Upper lobe of right lung (tissue), 1 donor: ENCODE measurements at regions not wholly inside any gene's neighbourhood (a gene's known extent, or its start where the extent isn't known, plus 50 kb on each side); places are given as distances from the start of the nearest gene placed in this dataset.

Experiments
- ATAC-seq: fragments of 200-7000 bp; cut with Tn5 transposase; one replicate; pipeline ENCODE4 v1.9.1; 2020; ENCODE audit warnings: mild to moderate bottlenecking, moderate library complexity
- DNase-seq: peaks from one replicate; pipeline ENCODE4 v3.0.0-alpha.2; 2020
- H3K27ac ChIP-seq: fragments of 200-600 bp; one replicate; pipeline ENCODE4 v1.8.0; 2022
- H3K27me3 ChIP-seq: fragments of 200-600 bp; one replicate; pipeline ENCODE4 v1.8.0; 2022; ENCODE audit warnings: mild to moderate bottlenecking
- H3K36me3 ChIP-seq: fragments of 200-600 bp; one replicate; pipeline ENCODE4 v1.8.0; 2022
- H3K4me1 ChIP-seq: fragments of 200-600 bp; one replicate; pipeline ENCODE4 v1.8.0; 2022
- H3K4me3 ChIP-seq: fragments of 200-600 bp; one replicate; pipeline ENCODE4 v1.8.0; 2022; ENCODE audit warnings: mild to moderate bottlenecking
- H3K9me3 ChIP-seq: fragments of 200-600 bp; one replicate; pipeline ENCODE4 v1.8.0; 2022
- CTCF ChIP-seq: fragments of 200-600 bp; IDR thresholded peaks from one replicate; pipeline ENCODE4 v1.8.0; 2022; ENCODE audit warnings: antibody characterized with exemption
- intact Hi-C: fragments of 100-400 bp; cut with DNase I; formaldehyde crosslinking; loops from one replicate; pipeline ENCODE4 v1.11.0; 2022
- donor health status: DM: no; HTN: yes; CAD: no; lungs with severe emphysema.

- DNase-seq = no peak
- intact Hi-C loops = no loop called here
- TF ChIP-seq CTCF = no peak
- Histone ChIP-seq H3K36me3 (no peaks in the 10 kb centered on the region), H3K27ac (no peak overlapping the region), H3K27me3 (no peaks in the 10 kb centered on the region), H3K9me3 (no peaks in the 10 kb centered on the region), H3K4me3 (no peak overlapping the region), H3K4me1 (no peaks in the 10 kb centered on the region)
- no peak for ATAC-seq
Observed at GRCh38 chr1:213887842-213888241, 99.9 kb upstream of the PROX1 start.

DNA sequence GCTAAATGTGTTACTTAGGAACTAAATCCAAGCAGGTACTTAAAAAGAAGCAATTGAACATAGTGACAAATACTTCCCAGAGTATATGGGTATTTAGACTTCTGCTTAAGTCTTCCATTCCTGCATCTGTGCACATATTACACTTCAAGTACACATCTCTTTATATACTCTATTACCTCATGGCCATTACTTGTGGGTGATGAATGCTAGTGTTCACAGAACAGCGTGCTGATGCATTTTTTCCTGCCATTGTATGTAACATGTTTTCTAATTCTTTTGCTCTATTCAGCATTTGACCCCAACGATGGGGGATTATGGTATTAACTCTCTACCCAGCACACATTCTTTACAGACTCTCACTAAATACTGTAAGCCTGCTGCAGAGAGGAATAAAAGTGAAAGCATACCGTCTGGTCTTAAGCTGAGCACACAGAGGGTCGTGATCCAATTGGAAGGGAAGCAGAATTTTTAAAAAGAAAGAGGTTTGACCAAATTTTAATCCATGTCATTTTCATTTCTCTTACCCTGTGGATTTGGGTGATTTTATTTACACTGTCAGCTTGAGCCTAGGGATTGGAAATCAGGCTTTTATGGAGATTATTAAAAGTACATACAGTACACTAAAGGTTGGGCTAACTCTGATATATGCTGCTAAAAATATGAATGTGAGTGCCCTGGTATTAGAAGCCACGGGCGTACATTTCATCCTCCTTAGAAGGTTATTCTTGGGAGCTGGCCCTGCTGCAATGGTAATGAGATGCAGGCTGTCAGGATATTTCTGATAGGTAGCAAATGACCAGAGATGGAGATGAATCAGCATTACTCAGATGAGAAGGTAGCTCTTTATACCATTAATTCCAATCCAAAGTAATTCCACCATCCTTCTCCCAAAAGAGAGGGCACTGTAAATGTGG is 95.5 kb upstream of the PROX1 start:
- intact Hi-C loops = no loop called here
- no peaks in the 10 kb centered on the region for H3K36me3 ChIP-seq
- ATAC-seq = no peak
- TF ChIP-seq CTCF = no peak
- no peak overlapping the region for H3K27ac ChIP-seq
- no peak overlapping the region for H3K4me3 ChIP-seq
- no peaks in the 10 kb centered on the region for H3K9me3 ChIP-seq
- DNase-seq = no peak
- H3K27me3 ChIP-seq = no peaks in the 10 kb centered on the region
- no peaks in the 10 kb centered on the region for H3K4me1 ChIP-seq

DNA sequence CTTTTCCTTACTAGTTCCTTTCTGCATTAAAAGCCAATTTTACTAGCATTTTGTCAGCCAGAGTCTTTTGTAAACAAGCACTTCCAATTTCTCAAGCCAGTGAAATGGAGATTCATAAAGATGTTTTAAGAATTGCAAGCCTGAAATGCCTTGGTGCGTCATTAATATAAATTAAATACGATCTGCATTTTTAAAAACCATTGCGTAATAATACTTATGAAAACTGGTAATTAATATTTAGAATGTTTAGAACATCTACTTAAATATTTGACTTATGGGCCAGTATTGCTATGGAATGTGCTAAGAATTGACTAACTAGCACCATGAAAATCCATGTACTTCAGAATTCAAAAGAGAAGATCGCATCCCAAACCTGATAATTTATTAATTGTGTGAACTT is 89.1 kb upstream of the PROX1 start:
- Histone ChIP-seq H3K27me3 (no peaks in the 10 kb centered on the region), H3K36me3 (no peaks in the 10 kb centered on the region), H3K27ac (no peak overlapping the region), H3K4me1 (no peaks in the 10 kb centered on the region), H3K4me3 (no peak overlapping the region), H3K9me3 (no peaks in the 10 kb centered on the region)
- no peak for TF ChIP-seq CTCF
- no peak for DNase-seq
- intact Hi-C loops = no loop called here
- no peak for ATAC-seq

GRCh38 chr1:213899413-213899812 is 88.4 kb upstream of the PROX1 start:
- intact Hi-C loops = no loop called here

GRCh38 chr1:213905344-213905743 is 82.4 kb upstream of the PROX1 start:
- no peaks in the 10 kb centered on the region for H3K27me3 ChIP-seq
- DNase-seq (no peak), ATAC-seq (no peak)
- TF ChIP-seq CTCF = no peak
- H3K27ac ChIP-seq = no peak overlapping the region
- intact Hi-C loops = no loop called here
- H3K9me3 ChIP-seq = no peaks in the 10 kb centered on the region
- no peak overlapping the region for H3K4me3 ChIP-seq
- no peaks in the 10 kb centered on the region for H3K36me3 ChIP-seq
- H3K4me1 ChIP-seq = no peaks in the 10 kb centered on the region

More at GRCh38 chr1:213899413-213899812, 88.4 kb upstream of the PROX1 start:
- TF ChIP-seq CTCF = no peak
- Histone ChIP-seq H3K9me3 (no peaks in the 10 kb centered on the region), H3K27ac (no peak overlapping the region), H3K36me3 (no peaks in the 10 kb centered on the region), H3K27me3 (no peaks in the 10 kb centered on the region), H3K4me1 (no peaks in the 10 kb centered on the region), H3K4me3 (no peak overlapping the region)
- DNase-seq (no peak), ATAC-seq (no peak)
